ENCODE measurements at regions not wholly inside any gene's neighbourhood (a gene's known extent, or its start where the extent isn't known, plus 50 kb on each side); places are given as distances from the start of the nearest gene placed in this dataset.

DNA sequence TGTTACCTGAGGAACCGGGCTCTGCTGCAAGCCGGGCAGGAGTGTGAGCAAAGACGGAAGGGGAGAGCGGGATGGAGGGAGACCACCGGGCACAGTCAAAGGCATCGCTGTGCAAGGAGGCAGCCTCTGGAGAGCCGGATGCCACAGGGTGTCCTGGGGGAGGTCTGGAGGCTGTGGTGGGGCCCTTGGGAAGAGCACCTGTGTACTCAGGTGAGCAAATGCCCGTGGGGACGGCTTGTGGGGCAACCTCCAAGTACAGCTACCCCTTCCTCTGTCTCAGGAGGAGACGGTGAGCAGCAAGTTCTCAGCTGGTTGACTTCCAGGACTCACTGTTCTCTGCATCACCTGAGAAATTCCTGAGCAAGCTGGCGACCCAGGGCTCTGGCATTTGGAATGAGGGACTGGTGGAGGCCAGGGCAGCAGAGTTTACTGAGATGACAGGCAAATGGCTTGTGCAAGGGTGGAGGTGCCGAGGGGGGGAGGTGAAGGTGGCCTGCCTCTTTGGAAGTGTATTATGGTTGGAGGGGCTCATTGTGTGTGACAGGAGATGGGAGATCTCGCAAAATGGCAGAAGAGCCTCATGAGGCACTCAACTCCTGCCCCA is 345.2 kb upstream of the SHH start:
- no peak for DNase-seq (ENCODE audit: low read depth)

DNA sequence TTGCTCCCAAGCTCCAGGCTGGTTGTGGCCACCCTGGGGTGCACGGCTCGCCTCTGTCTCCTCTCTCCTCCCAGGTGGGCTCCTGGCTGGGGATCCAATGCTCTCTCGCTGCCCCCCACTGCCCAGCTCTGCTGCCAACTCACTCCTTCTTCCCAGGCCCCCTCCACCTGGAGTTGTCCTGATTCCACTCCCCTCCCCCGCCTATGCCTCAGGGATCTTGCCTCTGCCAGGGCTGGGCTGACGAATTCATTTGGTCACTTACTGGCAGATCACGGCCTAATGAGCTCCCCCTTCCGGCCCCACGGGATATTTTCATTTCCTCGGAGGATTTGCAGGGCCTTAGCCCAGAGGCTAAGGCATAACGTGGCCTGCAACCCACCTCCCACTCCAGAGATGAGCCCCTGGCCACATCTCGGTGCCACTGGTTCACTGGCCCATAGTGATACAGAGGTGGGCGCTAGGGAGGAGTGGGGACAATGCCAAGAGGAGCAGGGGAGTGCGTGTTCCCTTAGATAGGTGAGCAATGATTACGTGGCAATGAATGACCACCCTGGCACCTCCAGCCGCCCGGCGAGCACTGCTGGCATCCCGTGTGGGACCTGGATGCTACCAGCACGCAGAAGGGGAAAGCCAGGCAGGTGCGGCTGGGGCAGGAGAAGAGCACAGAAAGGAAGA is 344.6 kb upstream of the SHH start:
- no peak for DNase-seq (ENCODE audit: low read depth)

DNA sequence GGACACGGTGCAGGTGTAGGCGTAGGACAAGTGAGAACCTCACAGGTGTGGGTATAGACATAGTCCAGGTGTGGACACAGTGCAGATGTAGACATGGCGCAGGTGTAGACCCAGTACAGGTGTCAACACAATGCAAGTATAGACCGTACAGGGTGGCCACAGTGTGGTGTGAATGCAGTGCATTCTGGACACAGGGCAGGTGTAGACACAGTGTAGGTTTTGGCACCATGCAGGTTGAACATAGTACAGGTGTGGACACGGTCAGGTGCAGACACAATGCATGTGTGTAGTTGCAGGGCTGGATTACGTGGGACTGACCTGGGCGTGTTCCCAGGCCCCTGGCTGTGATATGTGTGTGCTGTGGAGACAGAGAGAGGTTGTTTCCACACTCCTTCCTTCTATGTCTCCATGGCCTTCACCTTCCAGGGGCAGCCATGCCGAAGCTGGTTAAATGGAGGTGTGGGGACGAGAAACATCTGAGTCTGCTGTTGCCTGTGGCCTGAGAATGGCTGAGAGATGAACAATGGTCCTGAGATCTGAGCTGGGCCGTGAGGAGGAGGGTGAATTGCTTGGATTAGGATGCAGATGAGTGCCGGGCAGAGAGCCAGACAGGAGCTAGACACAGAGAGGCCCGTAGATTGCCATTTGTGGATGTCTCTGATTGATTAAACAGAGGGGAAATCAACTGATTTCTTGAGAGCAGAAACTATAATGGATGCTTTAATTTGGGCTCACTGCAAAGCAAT is 343.9 kb upstream of the SHH start:
- no peak for DNase-seq (ENCODE audit: low read depth)

DNA sequence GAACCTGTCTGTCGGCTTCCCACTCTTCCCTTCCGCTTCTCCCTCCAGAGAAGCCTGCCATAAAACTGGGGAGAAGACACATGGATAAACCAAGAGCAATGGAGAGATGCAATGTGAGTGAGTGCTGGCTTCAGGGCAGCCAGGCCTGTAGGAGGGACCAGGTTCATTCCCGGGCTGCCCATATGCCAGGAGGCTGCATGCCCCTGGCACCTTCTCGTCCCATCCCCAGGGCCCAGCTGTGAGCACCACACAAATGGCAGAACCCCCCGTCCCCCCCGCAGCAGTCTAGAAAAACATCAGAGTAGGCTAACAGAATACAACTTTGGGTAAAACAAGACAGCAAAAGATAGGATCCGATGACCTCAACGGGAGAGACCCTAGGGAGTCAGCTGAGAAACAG is 341.3 kb upstream of the SHH start:
- DNase-seq (ENCODE audit: low read depth), result no peak

DNA sequence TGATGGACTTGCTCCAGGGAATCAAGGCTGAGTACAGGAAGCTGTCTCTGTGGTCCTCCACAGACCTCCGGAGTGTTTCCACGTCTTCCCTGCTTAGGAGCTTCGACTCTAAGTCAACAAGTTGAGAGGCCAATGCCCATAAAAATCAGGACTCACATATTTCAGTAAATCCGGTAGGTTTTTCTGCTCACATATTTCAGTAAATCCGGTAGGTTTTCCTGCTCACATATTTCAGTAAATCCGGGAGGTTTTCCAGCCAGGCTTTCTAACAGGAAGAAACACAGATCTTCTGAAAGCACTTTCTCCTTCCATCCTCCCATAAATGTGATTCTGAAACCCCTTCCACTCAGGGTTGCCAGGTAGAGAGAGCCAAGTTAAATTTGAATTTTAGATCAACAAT is 340.1 kb upstream of the SHH start:
- no peak for DNase-seq (ENCODE audit: low read depth)

DNA sequence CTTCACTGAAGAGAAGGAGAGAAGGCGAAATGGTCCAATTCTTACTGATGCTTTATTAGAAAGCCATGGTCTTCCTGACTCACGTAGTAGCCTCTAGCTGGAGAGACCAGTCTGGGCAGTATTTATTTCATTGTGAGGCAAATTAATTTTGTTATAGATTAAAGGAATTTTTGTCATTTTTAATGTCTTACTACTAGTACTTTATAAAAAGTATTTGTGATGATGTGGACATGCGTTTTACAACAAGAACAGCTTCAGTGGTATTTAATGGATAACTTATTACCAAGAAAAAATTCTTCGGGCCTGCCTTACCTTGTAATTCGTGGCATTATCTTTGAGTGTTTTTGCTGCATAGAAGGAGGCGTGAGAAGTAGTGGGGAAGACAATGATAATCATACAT is 339.4 kb upstream of the SHH start:
- DNase-seq (ENCODE audit: low read depth), result no peak

DNA sequence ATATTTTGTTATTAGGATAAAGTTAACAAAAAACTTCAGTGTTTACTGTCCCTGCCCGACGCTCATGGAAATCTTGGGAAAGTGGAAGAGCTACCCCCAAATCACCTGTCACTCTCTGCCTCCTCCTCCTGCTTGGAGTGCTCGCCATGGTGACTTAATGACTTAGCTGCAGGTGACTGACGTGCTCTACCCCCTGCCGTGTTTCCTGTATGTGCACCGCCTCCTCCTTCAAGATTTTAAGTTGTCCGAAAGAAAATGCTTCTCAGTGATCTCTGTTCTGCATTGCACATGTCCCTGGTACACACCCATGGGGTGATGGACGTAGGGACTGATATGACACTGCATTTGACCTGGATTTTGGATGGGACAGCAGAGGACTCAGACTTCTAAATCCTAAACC is 338.8 kb upstream of the SHH start:
- no peak for DNase-seq (ENCODE audit: low read depth)

DNA sequence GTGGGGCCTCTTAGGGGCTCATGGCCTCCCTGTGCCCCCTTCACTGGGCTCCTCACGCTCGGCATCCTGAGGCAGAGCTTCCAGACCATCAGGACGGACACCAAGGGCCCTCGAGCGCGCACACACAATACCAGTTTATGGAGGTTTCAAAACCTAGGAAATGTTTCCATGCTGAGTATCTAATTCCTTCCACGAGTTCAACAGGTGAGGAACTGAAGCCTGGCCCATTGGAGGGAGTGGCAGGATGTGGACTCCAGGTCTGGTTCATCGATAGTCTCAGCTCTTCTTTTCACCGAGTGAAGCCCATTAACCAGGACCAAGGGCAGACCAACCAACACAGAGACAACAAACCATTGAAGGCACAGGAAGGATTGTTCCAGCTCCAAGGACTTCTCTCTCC is 336.7 kb upstream of the SHH start:
- no peak for DNase-seq (ENCODE audit: low read depth)

DNA sequence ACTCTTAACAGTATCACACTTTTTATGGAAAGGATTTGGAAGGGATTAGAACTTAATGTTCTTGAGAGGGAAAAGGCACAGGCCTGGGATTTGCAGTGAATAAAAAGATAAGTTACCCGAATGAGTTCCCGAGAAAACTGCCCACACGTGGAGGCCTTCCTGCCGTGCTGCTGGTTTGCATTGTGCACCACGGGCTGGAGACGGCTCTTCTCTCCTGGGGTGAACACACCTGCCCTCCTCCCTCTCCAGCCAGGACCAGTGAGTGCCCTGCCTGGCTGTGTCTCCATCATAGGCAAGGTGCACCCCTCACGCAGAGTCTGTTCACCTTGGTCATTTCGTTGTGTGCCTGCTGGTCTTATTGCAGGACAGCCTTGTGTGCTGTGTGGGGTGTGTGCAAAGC is 336.3 kb upstream of the SHH start:
- no peak for DNase-seq (ENCODE audit: low read depth)

DNA sequence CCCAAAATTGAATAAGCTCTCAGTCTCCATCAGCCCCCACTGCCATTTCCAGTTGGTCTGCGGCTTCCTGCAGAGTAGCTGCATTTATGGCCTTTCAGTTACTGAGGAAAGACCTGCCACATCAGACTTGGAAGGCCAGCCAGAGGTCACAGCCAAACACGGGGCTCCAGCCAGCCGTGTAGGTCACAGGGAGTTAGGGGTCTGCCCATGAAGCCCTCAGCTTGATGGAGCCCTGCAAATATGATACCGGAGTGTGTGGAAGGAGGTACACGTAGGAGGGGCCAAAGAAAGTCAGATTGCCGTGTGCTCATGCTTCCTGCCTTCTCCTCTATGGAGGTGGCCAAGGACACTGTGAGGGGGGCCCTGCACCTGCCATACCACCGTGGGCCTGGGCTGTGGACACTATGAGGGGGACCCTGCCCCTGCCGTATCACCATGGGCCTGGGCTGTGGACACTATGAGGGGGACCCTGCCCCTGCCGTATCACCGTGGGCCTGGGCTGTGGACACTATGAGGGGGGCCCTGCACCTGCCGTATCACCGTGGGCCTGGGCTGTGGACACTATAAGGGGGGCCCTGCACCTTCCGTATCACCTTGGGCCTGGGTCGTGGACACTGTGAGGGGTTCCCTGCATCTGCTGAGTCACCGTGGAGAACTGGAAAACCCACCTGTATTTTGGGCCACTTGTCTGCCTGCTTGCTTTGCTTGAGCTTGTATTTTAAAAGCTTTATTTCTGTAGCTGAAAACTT is 335.7 kb upstream of the SHH start:
- no peak for DNase-seq (ENCODE audit: low read depth)

DNA sequence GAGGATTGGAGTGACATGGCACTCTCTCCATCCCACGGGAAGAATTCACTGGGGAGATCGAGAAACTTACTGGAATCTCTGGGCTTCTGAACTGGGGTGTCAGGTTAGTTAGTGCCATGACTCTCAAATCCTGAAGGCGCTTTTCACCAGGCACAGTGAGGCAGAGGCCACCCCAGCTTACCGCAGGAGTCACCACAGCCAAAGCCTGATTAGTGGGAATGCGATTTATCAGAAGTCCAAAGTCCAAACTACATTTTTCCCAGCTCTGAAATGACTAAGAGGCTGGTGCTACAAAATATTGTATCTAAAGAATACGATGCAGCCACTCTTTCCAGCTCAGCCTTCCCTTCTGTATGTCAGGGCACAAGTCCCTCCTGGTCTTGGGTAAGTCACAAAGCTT is 334.8 kb upstream of the SHH start:
- no peak for DNase-seq (ENCODE audit: low read depth)

DNA sequence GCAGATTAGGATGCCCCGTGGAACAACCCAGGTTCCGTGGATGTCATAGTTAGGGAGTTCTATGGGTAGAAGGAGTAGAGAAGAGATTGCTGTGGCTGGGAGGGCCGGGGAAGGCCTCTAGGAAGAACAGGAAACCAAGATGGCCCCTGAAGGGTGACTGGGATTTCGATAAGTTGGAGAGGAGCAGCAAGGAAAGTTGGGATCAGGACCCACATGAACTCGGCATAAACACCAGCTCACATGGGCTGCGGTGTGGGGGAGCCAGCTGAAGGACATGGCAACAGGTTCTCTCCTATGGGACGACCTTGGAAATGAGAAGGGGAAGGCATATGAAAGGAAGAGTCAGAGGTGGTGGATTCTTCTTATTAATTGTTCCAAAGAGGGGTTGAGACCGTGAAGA is 333.7 kb upstream of the SHH start:
- no peak for DNase-seq (ENCODE audit: low read depth)

DNA sequence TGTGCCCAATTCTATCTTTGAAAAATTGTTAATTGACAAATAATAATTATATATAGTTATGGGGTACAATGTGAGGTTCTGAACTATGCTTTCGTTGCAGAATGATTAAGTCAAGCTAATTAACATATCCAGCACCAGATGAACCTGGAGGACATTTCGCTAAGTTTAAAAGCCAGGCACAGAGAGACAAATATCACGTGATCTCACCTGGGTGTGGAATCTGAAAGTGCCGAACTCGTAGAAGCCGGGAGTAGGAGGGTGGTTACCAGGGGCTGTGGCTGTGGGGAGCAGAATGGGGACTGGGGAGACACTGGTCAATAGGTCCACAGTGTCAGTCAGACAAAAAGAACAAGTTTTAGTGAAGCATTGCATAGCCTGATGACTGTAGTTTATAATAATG is 332.9 kb upstream of the SHH start:
- DNase-seq (ENCODE audit: low read depth), result no peak

DNA sequence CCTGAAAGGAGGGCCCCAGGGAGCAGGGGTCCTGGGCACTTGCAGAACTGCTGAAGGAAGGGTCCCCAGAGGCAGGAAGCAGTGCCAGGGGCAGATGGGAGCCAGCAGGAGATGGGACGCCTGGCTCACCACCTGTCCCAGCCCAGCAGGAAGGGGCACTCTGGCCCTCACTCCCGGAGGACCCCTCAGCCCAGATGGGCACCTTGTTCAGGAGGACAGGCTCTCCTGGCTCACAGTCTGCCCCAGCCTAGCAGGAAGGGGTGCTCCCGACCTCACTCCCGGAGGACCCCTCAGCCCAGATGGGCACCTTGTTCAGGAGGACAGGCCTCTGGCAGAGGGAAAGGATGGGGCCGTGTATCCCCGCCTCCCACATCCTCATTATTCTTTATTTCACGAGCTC is 331.4 kb upstream of the SHH start:
- no peak for DNase-seq (ENCODE audit: low read depth)

DNA sequence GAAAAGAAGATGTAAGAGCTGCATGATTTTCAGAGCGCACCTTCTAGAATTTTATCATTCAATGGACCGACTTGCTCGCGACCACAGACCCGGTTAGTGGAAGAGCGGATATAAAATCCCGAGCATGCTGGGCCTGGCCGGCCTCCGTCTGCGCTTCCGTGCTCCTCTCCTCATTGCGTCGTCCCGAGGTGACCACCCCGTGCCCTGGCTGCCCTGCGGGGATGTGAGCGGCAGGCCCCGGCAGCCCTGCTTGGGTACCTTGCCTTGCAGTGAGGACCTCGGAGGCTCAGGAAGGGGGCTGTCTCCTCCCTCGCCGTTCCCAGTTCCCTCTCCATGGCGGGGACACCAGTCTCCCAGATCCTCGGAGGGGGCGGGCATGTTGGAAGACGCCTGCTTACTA is 330.9 kb upstream of the SHH start:
- no peak for DNase-seq (ENCODE audit: low read depth)

DNA sequence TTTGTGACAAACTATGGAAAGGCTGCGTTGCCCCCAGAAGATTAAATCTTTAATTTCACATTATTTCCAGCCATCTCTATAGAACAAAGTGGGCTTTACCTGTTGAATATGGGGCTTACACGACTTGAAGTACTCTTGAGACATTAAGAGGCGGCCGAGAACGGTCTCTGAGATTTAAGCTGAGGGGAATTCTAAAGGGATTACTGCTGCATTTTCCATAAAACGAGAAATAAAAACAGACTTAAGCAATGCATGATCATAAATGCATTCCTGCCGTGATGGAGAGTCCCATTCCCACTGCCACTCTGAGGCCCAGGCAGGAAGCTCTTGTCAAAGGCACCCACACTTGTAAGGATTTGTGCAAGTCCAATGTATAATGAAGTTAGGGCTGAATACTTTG is 329.7 kb upstream of the SHH start:
- DNase-seq (ENCODE audit: low read depth), result no peak

DNA sequence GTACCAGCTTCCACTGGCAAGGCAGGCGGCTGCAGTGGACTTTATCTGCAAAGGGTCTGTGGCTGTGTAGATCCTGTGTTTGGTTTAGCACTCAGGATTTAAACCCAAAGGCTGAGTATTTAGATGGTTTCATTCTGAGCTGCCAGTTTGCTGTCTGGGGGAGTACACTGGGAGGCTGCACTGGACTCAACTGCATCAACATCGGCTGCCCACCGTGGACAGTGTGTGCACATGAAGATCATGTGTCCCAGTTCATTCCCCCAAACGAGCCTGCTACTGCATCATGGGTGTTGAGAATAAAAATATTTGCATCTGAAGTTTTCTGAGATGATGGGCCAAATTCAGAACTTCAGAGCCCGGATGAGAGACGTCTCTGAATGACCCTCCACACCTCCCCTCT is 328.6 kb upstream of the SHH start:
- DNase-seq (ENCODE audit: low read depth), result no peak

DNA sequence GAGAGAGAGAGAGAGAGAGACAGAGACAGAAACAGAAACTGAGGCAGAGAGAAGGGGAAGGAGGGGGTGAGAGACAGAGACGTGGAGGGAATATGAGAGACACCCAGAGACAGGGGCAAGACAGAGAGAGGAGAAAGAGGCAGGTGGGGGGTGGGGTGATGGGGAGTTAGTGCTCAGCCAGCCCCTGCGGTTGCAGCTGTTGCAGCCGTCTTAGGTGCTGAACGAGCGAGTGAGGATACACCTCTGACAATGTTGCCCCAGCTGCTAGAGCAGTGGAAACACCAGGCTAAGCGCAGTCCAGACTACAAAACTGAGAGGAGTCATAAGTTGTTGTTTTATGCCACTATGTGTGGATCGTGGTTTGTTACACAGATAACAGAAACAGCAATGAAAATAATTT is 328.2 kb upstream of the SHH start:
- DNase-seq (ENCODE audit: low read depth), result no peak

DNA sequence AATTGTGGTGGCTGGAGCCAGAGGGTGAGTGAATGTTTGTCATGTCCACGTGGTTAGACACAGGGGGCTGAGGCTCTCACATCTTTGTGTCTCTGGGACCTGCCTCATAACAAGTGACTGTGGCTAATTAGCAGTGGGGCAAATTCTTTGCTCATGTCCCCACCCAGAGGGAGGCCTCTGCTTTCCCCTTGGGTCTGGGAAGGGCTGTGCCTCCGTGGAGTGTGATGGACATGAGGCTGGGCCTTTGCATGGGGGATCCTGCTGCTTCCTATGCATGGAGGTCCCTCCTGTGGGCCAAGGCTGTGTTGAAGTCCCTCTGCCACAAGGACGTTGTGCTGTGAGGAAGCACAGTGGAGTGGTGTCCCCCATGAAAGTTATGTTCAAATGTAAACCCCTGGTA is 327.4 kb upstream of the SHH start:
- no peak for DNase-seq (ENCODE audit: low read depth)

DNA sequence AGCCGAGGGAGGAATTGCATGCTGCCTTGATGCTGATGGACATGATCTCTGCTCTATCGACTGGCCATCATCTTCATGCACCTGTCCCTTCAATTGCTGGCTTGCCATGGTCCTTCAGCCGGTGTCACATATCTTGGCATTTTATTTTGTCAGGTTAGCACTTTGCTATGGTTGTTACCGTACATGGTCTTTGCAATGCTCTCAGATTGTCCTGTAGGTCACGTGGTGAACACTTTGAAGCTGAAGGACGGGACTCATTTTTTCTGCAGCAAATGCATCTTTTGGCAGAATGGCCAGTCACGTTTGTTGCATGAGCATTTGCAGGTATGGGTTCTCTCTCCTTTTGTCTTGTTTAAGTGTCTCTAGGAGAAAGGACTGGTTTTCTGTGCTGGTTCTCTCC is 326.8 kb upstream of the SHH start:
- DNase-seq (ENCODE audit: low read depth), result no peak

DNA sequence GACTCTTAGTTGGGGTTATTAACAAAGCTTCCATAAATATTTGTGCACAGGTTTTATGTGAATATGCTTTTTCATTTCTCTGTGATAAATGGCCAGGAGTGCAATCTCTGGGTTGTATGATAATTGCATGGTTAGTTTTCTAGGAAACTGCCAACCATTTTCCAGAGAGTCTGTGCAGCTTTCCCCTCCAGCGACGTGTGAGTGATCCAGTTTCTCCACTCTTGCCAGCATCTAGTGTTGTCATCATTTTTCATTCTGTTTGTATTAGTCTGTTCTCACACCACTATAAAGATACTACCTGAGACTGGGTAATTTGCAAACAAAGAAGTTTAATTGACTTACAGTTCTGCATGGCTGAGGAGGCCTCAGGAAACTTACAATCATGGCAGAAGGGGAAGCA is 319.6 kb upstream of the SHH start:
- no peak for DNase-seq (ENCODE audit: low read depth)

DNA sequence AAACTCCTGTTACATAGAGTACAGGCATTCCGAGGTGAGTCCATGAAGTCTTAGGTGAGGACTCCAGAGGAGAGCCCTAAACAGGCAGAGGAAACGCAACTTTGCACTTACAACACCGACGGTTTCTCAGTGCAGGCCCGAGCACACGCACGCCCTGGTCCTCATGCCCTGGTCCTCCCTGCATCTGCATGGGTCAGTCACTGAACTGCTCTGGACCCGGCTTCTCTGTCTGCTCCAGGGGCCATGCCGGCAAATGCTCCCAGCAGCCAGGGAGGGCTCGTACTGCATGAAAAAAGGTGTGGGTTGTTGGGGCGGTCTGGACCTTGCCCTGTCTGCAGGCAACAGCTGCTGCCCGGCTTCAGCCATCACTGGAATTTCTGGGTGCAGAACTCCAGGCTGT is 317.3 kb upstream of the SHH start:
- no peak for DNase-seq (ENCODE audit: low read depth)

DNA sequence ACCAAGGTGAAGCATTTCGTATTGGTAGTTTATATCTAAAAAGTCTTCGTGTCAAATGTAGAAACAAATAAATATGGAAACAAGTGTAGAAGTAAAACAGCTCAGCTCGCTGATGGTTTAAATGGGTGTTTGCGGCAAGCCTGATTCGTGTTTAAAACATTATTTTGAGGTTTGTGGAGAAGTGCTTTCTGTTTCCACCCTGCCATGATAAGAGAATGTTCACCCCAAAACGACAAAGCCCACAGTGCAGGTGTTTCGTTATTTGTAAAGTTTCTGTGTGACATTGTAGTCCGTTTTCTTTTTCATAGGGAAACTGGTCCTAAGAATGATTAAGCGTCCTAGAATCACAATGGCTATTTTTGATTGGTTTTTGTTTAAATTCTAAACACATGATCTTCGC is 316.2 kb upstream of the SHH start:
- DNase-seq (ENCODE audit: low read depth), result no peak
